Omental fat pad (tissue), 3 donors: ENCODE measurements at regions not wholly inside any gene's neighbourhood (a gene's known extent, or its start where the extent isn't known, plus 50 kb on each side); places are given as distances from the start of the nearest gene placed in this dataset. TPM values are rescaled to one million over a fixed set of nuclear protein-coding genes. Genes with fewer than 3 reads are reported as not detected.

Experiments used
- ATAC-seq: fragments of 150-250 bp; one replicate; pipeline ENCODE4 v1.9.1; 2016; ENCODE audit warnings: mild to moderate bottlenecking, moderate library complexity; ENCODE audit not compliant: low FRiP score
- DNase-seq: peaks from one replicate; pipeline ENCODE4 v3.0.0-alpha.2; 2019; ENCODE audit warnings: low spot score
- small RNA-seq: library from RNA; depleted of rRNA; stranded (forward); fragments of <200 nt; gene quantifications from one replicate; pipeline ENCODE3, GENCODE V24; 2016
- TF ChIP-seq, protein P1 (sequence below), 3 donors: fragments of 450-650 bp; IDR thresholded peaks; one replicate each; pipeline ENCODE4 v1.5.1; 2016 to 2017; ENCODE audit warnings: antibody characterized with exemption in 3 of 3, mild to moderate bottlenecking in 3 of 3, moderate library complexity in 2 of 3

DNA sequence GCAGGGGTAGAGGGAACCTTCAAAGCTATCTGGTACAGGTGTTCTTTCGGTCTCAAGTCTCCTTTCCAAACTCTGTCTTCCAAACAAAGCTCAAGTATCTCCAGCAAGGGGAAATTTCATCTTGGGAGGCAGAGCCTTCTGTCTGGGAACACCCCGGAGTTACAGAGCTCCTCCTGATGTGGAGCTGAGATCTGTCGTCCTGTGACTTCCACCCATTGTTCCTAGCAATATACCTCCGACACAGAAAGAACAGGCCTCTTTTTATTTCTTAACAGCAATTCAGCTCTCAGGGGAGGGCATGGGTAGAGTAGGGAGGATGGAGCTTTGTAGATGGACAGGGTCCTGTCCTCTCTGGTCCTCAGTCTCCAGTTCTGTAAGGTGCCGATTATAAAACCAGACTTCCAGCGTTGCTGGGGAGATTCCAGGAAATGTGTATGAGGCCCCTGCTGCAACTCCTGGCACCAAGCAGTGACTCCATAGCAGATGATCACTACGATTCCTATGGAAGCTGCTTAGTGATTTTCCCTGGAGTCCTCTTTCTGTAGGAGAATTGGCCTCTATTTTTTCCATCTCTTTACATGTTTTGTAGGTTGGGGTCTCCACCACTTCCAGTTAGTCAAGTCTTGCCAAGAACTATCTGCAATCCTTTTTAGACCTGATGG, 56.0 kb upstream of the ARGLU1 start:
- TF ChIP-seq, protein P1, sequence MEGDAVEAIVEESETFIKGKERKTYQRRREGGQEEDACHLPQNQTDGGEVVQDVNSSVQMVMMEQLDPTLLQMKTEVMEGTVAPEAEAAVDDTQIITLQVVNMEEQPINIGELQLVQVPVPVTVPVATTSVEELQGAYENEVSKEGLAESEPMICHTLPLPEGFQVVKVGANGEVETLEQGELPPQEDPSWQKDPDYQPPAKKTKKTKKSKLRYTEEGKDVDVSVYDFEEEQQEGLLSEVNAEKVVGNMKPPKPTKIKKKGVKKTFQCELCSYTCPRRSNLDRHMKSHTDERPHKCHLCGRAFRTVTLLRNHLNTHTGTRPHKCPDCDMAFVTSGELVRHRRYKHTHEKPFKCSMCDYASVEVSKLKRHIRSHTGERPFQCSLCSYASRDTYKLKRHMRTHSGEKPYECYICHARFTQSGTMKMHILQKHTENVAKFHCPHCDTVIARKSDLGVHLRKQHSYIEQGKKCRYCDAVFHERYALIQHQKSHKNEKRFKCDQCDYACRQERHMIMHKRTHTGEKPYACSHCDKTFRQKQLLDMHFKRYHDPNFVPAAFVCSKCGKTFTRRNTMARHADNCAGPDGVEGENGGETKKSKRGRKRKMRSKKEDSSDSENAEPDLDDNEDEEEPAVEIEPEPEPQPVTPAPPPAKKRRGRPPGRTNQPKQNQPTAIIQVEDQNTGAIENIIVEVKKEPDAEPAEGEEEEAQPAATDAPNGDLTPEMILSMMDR (IDR thresholded peaks at IDR 0.05), result no peak
- ATAC-seq (no peak), DNase-seq (no peak)

DNA sequence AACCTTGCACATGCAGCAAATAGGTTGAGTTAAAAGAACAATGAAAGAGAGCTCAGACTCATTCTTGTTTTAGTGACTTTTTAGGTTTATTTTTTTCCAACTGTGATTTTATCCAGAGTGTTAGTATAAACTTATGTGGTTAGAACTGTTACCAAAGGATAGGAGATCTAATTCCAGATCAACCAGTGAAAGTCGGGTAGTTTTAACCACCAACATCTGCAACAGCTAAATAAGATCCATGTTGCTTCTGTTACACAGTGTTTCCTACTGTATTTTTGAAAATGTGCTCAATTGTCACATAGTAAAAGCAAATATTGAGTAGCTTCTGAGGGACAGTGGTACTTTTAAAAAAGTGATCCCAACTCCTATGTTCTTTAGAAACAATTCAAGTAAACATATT, 53.9 kb upstream of the ARGLU1 start:
- ATAC-seq (no peak), DNase-seq (no peak)
- TF ChIP-seq, protein P1 (IDR thresholded peaks at IDR 0.05), result no peak

DNA sequence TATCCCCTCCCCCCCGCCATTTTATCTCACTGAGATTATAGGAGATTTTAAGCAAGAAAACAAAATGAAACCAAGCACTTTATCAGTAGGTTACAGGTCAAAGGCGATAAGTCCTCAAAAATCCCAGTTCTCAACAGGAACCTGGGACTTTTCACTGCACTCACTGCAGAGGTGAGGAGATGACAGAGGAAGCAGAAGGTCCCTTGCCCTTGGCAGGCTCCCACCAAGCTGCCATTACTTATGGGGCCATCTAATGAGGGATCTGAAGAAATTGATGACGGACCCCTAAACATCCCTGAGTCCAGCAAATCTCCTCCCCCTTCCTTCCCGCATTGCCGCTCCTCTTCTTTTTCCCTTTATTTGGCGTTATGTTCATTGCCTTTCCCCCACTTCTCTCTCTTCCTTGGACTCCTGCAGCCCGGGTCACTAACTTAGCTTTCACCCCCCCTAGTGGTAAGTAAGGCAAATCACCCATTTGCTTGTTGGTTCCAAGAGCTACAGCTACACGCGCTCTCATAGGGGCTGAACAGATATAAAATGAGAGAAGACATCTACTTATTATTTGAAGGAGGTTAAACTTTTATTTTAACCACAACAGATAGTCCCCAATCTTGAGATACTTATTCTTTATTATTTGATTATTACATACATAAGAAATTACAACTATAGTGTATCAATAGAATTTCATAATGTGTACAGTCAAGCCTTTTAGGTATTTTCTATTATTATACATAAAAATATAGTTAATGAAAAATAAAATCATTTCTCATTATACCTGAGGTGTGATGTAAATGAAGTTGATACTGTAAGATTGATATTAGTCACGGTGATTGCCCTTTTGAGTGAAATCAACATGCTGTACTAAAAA, 52.0 kb upstream of the ARGLU1 start:
- ATAC-seq, result peak; percentile 92

More for the DNA sequence above, 52.0 kb upstream of the ARGLU1 start:
- TF ChIP-seq, protein P1 (IDR thresholded peaks at IDR 0.05), result peak in 1 of 3 donors; percentile 72
- DNase-seq, result no peak

Small RNA genes in the stretch of these regions (small RNA-seq; reads per million reads assigned to genes)
- gene MIR1267 (not detected), gene SNORD31B (not detected)
